Stomach (tissue), 8 donors: ENCODE measurements at regions not wholly inside any gene's neighbourhood (a gene's known extent, or its start where the extent isn't known, plus 50 kb on each side); places are given as distances from the start of the nearest gene placed in this dataset.

Source experiments
- DNase-seq, 2 donors: peaks; one replicate each; pipeline versions ENCODE4 v3.0.0 to v3.0.0-alpha.2; 2013 to 2019
- H3K27ac ChIP-seq, 5 donors: fragments of 200-600 bp in 4 of 5; sonication (generic) in 4 of 5; one replicate each; pipeline ENCODE4 v1.5.1; 2013 to 2019; ENCODE audit warnings: mild to moderate bottlenecking in 1 of 5, moderate library complexity in 1 of 5
- H3K27me3 ChIP-seq, 3 donors: fragments of 200-600 bp; sonication (generic); one replicate each; pipeline ENCODE4 v1.5.1; 2017 to 2019; ENCODE audit warnings: mixed run types in 1 of 3
- H3K36me3 ChIP-seq, 4 donors: fragments of 200-600 bp; sonication (generic); 1 replicate in 3 of 4; 2 replicates in 1 of 4; pipeline ENCODE4 v1.5.1; 2016 to 2019
- H3K4me1 ChIP-seq, 4 donors: fragments of 200-600 bp; sonication (generic); one replicate each; pipeline ENCODE4 v1.5.1; 2016 to 2019
- H3K4me3 ChIP-seq, 4 donors: fragments of 200-600 bp; sonication (generic) in 3 of 4; one replicate each; pipeline ENCODE4 v1.5.1; 2016 to 2019; ENCODE audit warnings: mild to moderate bottlenecking in 1 of 4
- H3K9me3 ChIP-seq, 4 donors: fragments of 200-600 bp; sonication (generic); one replicate each; pipeline ENCODE4 v1.5.1; 2016 to 2019
- EP300 ChIP-seq: sonication (generic); formaldehyde crosslinking; IDR thresholded peaks from one replicate; pipeline ENCODE4 v1.6.1; 2017; ENCODE audit warnings: antibody characterized with exemption
- POLR2A ChIP-seq, 4 donors: fragments of 450-650 bp; IDR thresholded peaks; one replicate each; pipeline ENCODE4 v1.6.1; 2016; ENCODE audit warnings: antibody characterized with exemption in 4 of 4, control low read depth in 2 of 4, mild to moderate bottlenecking in 1 of 4, moderate library complexity in 1 of 4
- POLR2AphosphoS5 ChIP-seq, 3 donors: sonication (generic); formaldehyde crosslinking; IDR thresholded peaks; one replicate each; pipeline ENCODE4 v1.6.1; 2016; ENCODE audit warnings: antibody characterized with exemption in 3 of 3
- WGBS, 5 donors: extraction: QIAGEN DNeasy Blood & Tissue Kit in 3 of 5; methylation state at CpG; one replicate each; pipeline versions ENCODE4 v1.1.5 to v1.1.7; 2013 to 2018; 5-methylcytosine and 5-hydroxymethylcytosine counted together
- intact Hi-C: fragments of 100-400 bp; cut with DNase I; formaldehyde crosslinking; loops from one replicate; pipeline ENCODE4 v1.15.1; 2023; ENCODE audit warnings: low total_unique reads
- TF ChIP-seq, protein P1 (sequence below), 7 experiments: fragments of 450-650 bp in 4 of 7; fragments of 200-600 bp in 3 of 7; sonication (generic) in 3 of 7; IDR thresholded peaks; one replicate each; pipeline ENCODE4 v1.5.1; 2016 to 2019; ENCODE audit warnings: antibody characterized with exemption in 7 of 7, control low read depth in 2 of 7, mild to moderate bottlenecking in 1 of 7
- donor health status: healthy with polysubstance abuse.
- donor health status: Bipolar disorder and iron deficiency.
- donor health status: healthy.

DNA sequence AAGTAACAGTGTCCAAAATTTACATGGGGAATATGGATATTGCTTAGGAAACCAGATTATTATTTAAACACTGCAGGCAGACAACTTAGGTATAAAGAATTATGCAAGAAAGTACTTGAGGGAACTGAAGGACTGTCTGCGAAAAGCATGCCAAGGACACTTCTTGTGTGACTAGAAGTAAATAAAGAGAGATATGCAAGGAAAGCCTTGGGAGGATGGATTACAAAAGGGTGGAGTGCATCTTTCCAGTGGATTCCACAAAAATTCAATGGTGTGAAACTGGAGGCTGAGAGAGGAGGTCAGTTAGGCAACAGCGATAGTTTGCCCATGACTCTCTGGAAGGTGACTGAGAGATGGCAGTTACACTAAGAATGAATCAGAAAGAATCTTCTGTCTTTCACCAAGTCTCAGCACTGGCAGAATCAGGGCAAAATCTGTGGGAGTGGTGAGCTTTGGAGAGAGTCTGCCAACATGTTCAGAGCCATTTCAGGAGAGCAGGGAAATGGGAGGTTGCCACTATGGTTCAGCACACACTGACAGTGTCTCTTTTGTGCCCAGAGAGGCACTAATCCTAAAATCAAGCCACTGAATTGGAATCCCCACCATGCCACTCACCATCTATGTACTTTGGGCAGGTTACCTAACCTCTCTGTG lies 331.6 kb downstream of the BMPER start:
- Histone ChIP-seq H3K27me3 (peaks cover 0 to 14% (median 3%) of the 10 kb centered on the region in 3 donors), H3K4me3 (no peak overlapping the region), H3K9me3 (peaks cover 0 to 9% (median 3%) of the 10 kb centered on the region in 4 donors), H3K36me3 (no peaks in the 10 kb centered on the region), H3K27ac (no peak overlapping the region), H3K4me1 (no peaks in the 10 kb centered on the region)
- TF ChIP-seq POLR2A (IDR thresholded peaks at IDR 0.05) (no peak), EP300 (no peak), POLR2AphosphoS5 (IDR thresholded peaks at IDR 0.05) (no peak)
- TF ChIP-seq, protein P1, sequence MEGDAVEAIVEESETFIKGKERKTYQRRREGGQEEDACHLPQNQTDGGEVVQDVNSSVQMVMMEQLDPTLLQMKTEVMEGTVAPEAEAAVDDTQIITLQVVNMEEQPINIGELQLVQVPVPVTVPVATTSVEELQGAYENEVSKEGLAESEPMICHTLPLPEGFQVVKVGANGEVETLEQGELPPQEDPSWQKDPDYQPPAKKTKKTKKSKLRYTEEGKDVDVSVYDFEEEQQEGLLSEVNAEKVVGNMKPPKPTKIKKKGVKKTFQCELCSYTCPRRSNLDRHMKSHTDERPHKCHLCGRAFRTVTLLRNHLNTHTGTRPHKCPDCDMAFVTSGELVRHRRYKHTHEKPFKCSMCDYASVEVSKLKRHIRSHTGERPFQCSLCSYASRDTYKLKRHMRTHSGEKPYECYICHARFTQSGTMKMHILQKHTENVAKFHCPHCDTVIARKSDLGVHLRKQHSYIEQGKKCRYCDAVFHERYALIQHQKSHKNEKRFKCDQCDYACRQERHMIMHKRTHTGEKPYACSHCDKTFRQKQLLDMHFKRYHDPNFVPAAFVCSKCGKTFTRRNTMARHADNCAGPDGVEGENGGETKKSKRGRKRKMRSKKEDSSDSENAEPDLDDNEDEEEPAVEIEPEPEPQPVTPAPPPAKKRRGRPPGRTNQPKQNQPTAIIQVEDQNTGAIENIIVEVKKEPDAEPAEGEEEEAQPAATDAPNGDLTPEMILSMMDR (IDR thresholded peaks at IDR 0.05), result no peak
- 50 to 95% (median 79%) methylated on average over 2 of the region's 2 CpGs for whole genome bisulfite sequencing, 5 donors
- no peak for DNase-seq
- intact Hi-C loops, result no loop called here

DNA sequence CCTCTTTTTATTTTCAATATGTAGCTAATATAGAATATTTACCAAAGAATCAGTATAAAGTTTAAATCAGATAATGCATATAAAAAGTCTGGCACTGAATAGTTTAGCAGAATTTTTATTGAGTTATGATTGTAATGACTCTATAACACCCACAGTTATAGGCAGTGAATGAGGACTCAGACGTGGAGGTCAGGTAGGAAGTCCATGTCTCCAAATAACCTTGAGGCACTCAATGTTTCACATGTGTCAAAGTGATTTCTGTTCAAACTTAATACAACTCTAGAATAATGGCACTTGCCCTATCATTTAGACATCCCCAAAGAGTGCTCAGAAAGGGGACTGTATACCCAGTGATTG lies 332.1 kb downstream of the BMPER start:
- Histone ChIP-seq H3K4me3 (no peak overlapping the region), H3K27ac (no peak overlapping the region), H3K27me3 (peaks cover 0 to 14% (median 3%) of the 10 kb centered on the region in 3 donors), H3K36me3 (no peaks in the 10 kb centered on the region), H3K9me3 (peaks cover 0 to 9% (median 3%) of the 10 kb centered on the region in 4 donors), H3K4me1 (no peaks in the 10 kb centered on the region)
- 63 to 82% (median 73%) methylated on average over 1 of the region's 1 CpG for WGBS, 5 donors
- TF ChIP-seq, protein P1 (IDR thresholded peaks at IDR 0.05), result no peak
- TF ChIP-seq POLR2A (IDR thresholded peaks at IDR 0.05) (no peak), EP300 (no peak), POLR2AphosphoS5 (IDR thresholded peaks at IDR 0.05) (no peak)
- intact Hi-C loops, result no loop called here
- no peak for DNase-seq

DNA sequence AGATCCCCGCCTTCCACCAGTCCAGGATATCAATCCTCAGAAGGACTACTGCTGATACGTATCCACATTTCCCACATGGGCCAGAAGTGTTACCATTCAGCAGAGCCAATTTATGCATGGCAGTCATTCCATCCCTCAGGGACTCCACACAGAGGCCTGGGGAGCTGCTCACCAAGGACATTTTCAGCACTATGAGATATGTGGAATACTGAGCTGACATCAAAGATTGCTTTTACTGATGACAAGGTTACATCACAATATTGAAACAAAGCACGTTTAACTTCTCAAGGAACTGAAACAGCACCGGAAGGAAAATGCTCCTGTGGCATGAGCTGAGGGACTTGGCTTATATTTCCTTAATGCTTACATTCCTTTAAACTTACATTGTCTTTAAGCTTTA lies 335.1 kb downstream of the BMPER start:
- TF ChIP-seq, protein P1 (IDR thresholded peaks at IDR 0.05), result no peak
- TF ChIP-seq POLR2AphosphoS5 (IDR thresholded peaks at IDR 0.05) (no peak), POLR2A (IDR thresholded peaks at IDR 0.05) (no peak), EP300 (no peak)
- intact Hi-C loops, result no loop called here
- no peak for DNase-seq
- Histone ChIP-seq H3K4me3 (no peak overlapping the region), H3K27ac (no peak overlapping the region), H3K36me3 (no peaks in the 10 kb centered on the region), H3K4me1 (no peaks in the 10 kb centered on the region), H3K9me3 (peaks cover 0 to under 1% (median under 1%) of the 10 kb centered on the region in 4 donors), H3K27me3 (peaks cover 0 to 6% (median 0%) of the 10 kb centered on the region in 3 donors)
- 68 to 81% (median 78%) methylated on average over 4 of the region's 4 CpGs for WGBS, 5 donors

DNA sequence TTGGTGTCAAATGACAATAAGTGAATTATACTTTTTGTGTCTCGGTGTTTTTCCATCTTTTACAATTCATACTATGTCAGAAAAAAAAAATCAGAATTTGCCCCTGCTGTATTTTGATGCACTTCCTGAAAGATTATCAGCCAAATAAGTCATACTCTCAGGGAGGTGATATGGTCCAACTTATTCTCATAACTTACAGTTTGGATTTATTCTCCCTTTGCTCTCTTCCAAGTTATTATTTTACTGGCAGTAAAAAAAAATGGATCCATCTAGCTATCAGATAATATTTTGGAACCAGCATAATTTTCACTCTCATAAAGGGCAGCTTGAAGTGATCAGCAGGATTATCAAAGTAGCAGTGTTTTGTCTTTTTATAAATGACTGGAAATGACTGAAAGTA lies 337.1 kb downstream of the BMPER start:
- intact Hi-C loops, result no loop called here
- H3K4me1 ChIP-seq, result no peaks in the 10 kb centered on the region
- H3K27ac ChIP-seq, result no peak overlapping the region
- 63 to 80% (median 71%) methylated on average over 1 of the region's 1 CpG for WGBS, 5 donors
- no peak for DNase-seq
- no peak overlapping the region for H3K4me3 ChIP-seq
- H3K9me3 ChIP-seq, result no peaks in the 10 kb centered on the region
- H3K27me3 ChIP-seq, result no peaks in the 10 kb centered on the region
- H3K36me3 ChIP-seq, result no peaks in the 10 kb centered on the region
- TF ChIP-seq POLR2A (IDR thresholded peaks at IDR 0.05) (no peak), EP300 (no peak), POLR2AphosphoS5 (IDR thresholded peaks at IDR 0.05) (no peak)
- TF ChIP-seq, protein P1 (IDR thresholded peaks at IDR 0.05), result no peak
